ENCODE measurements at regions not wholly inside any gene's neighbourhood (a gene's known extent, or its start where the extent isn't known, plus 50 kb on each side); places are given as distances from the start of the nearest gene placed in this dataset.

DNA sequence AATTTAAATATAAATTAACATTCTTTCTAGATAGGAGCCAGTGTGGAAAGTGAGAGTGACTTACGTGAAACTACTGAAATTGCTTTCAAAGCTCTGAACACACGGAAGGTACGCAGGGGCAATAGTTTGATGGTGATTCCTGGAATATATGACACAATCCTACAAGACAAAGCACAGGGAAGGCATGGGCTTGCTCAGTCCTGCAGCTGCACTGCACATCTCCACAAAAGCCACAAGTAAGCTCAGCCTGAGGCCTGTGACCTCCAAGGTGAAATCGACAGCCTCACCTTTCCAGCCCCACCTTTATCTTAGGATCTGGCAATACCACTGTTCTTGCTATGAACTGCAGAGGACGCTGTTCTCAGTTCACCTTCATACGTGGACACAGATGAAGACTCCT is 109.3 kb upstream of the SCN10A start:
- Histone ChIP-seq H3K4me1 (ENCODE audit: low read depth, poor library complexity, severe bottlenecking) (no peaks in the 10 kb centered on the region), H2AFZ (ENCODE audit: low read depth) (no peak overlapping the region), H3K4me2 (no peak overlapping the region), H3K9ac (no peak overlapping the region), H3K36me3 (ENCODE audit: insufficient read depth) (no peaks in the 10 kb centered on the region), H3K27me3 (ENCODE audit: insufficient read depth, low read depth) (no peaks in the 10 kb centered on the region), H3K27ac (no peak overlapping the region), H4K20me1 (ENCODE audit: insufficient read depth) (no peaks in the 10 kb centered on the region), H3K4me3 (IDR thresholded peaks at IDR 0.05; ENCODE audit: insufficient read depth, low read depth, low read length) (no peak overlapping the region), H3K79me2 (ENCODE audit: insufficient read depth, low read depth) (no peaks in the 10 kb centered on the region)
- TF ChIP-seq, protein P1, sequence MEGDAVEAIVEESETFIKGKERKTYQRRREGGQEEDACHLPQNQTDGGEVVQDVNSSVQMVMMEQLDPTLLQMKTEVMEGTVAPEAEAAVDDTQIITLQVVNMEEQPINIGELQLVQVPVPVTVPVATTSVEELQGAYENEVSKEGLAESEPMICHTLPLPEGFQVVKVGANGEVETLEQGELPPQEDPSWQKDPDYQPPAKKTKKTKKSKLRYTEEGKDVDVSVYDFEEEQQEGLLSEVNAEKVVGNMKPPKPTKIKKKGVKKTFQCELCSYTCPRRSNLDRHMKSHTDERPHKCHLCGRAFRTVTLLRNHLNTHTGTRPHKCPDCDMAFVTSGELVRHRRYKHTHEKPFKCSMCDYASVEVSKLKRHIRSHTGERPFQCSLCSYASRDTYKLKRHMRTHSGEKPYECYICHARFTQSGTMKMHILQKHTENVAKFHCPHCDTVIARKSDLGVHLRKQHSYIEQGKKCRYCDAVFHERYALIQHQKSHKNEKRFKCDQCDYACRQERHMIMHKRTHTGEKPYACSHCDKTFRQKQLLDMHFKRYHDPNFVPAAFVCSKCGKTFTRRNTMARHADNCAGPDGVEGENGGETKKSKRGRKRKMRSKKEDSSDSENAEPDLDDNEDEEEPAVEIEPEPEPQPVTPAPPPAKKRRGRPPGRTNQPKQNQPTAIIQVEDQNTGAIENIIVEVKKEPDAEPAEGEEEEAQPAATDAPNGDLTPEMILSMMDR (conservative IDR thresholded peaks at IDR 0.05; ENCODE audit: low read depth, low read length): no peak

DNA sequence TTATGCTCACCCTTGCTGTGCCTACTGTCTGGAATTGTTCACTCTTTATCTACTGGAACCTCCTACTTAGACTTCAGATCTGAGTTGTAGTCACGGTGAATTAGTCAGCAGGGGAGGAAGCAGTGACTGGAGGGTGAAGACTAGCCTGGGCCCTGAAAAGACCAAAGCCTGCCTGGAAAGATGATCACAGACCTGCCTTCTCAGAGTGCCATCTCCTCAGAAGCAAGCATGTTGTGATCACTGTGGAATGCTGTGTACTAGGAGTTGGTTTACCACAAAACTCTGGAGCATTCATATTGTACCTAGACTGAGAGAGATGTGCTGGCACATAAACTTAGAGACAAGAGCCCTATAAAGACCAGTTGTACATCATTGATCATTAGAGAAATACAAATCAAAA is 100.7 kb upstream of the SCN10A start:
- Histone ChIP-seq H3K4me1 (ENCODE audit: low read depth, poor library complexity, severe bottlenecking) (no peaks in the 10 kb centered on the region), H3K4me3 (IDR thresholded peaks at IDR 0.05; ENCODE audit: insufficient read depth, low read depth, low read length) (no peak overlapping the region), H2AFZ (ENCODE audit: low read depth) (no peak overlapping the region), H3K79me2 (ENCODE audit: insufficient read depth, low read depth) (no peaks in the 10 kb centered on the region), H3K27me3 (ENCODE audit: insufficient read depth, low read depth) (no peaks in the 10 kb centered on the region), H3K36me3 (ENCODE audit: insufficient read depth) (no peaks in the 10 kb centered on the region), H3K27ac (no peak overlapping the region), H4K20me1 (ENCODE audit: insufficient read depth) (no peaks in the 10 kb centered on the region), H3K9ac (no peak overlapping the region), H3K4me2 (no peak overlapping the region)
- TF ChIP-seq, protein P1 (conservative IDR thresholded peaks at IDR 0.05; ENCODE audit: low read depth, low read length): no peak

DNA sequence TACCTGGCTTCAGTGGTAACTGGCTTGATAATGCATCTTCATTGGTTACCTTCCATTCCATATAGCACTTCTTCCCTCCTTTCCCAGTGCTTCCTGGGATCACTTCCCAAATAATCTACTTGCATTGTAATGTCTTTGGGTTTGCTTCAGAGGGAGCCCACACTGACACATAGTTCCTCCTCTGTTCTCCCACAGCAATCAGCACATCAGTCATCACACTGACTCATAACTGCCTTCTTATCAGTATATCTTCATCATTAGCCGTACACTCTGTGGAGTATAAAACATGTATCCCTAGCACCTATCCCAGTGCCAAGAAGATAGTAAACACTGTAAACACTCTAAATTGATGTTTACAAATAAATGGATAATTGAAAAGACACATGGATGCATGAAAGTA is 91.4 kb upstream of the SCN10A start:
- Histone ChIP-seq H3K79me2 (ENCODE audit: insufficient read depth, low read depth) (no peaks in the 10 kb centered on the region), H2AFZ (ENCODE audit: low read depth) (no peak overlapping the region), H3K27ac (no peak overlapping the region), H3K4me1 (ENCODE audit: low read depth, poor library complexity, severe bottlenecking) (no peaks in the 10 kb centered on the region), H3K9ac (no peak overlapping the region), H3K36me3 (ENCODE audit: insufficient read depth) (no peaks in the 10 kb centered on the region), H4K20me1 (ENCODE audit: insufficient read depth) (no peaks in the 10 kb centered on the region), H3K4me2 (no peak overlapping the region), H3K27me3 (ENCODE audit: insufficient read depth, low read depth) (no peaks in the 10 kb centered on the region), H3K4me3 (IDR thresholded peaks at IDR 0.05; ENCODE audit: insufficient read depth, low read depth, low read length) (no peak overlapping the region)
- TF ChIP-seq, protein P1 (conservative IDR thresholded peaks at IDR 0.05; ENCODE audit: low read depth, low read length): no peak

DNA sequence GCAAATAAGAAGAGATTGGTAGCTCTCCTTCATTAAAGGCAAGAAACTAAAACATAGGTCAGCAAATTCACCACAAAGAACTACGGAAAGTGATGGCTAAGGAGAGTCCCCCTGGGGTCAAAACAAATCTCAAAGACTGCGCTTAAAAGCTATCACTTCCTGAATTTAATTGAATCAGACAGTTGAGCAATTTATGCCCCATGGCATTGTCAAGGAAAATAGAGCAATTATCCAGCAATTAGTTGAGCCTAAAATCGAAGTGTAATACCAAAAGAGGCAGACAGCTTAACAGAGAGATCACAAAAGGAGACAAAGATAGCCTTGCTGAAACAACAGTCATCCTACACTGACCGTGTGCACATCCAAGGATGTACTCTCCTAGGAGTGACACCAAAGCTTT is 74.4 kb upstream of the SCN10A start:
- Histone ChIP-seq H3K27ac (no peak overlapping the region), H3K4me3 (IDR thresholded peaks at IDR 0.05; ENCODE audit: insufficient read depth, low read depth, low read length) (no peak overlapping the region), H3K4me2 (no peak overlapping the region), H2AFZ (ENCODE audit: low read depth) (no peak overlapping the region), H3K27me3 (ENCODE audit: insufficient read depth, low read depth) (no peaks in the 10 kb centered on the region), H3K9ac (no peak overlapping the region), H3K4me1 (ENCODE audit: low read depth, poor library complexity, severe bottlenecking) (no peaks in the 10 kb centered on the region), H4K20me1 (ENCODE audit: insufficient read depth) (no peaks in the 10 kb centered on the region), H3K79me2 (ENCODE audit: insufficient read depth, low read depth) (no peaks in the 10 kb centered on the region), H3K36me3 (ENCODE audit: insufficient read depth) (no peaks in the 10 kb centered on the region)
- TF ChIP-seq, protein P1 (conservative IDR thresholded peaks at IDR 0.05; ENCODE audit: low read depth, low read length): no peak

DNA sequence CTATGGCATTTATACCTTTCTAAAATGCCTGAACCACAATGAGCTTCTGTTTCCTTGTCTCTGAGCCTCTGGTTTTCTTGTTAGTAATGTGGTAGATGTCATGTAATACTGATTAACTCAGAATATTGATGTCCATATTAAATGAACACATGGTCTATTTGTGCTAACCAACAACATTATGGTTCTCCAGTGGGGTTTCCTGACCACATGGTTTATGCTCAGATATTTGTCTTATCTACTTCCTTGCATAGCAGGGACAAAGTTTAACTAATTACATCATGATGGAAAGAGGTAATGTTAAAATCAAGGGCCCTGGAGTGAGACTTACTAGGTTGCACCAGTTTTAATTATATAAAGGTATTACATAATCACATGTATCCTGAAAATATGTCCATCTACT is 62.6 kb upstream of the SCN10A start:
- Histone ChIP-seq H3K4me2 (no peak overlapping the region), H3K79me2 (ENCODE audit: insufficient read depth, low read depth) (no peaks in the 10 kb centered on the region), H4K20me1 (ENCODE audit: insufficient read depth) (no peaks in the 10 kb centered on the region), H3K27ac (no peak overlapping the region), H3K27me3 (ENCODE audit: insufficient read depth, low read depth) (no peaks in the 10 kb centered on the region), H2AFZ (ENCODE audit: low read depth) (no peak overlapping the region), H3K4me3 (IDR thresholded peaks at IDR 0.05; ENCODE audit: insufficient read depth, low read depth, low read length) (no peak overlapping the region), H3K36me3 (ENCODE audit: insufficient read depth) (no peaks in the 10 kb centered on the region), H3K4me1 (ENCODE audit: low read depth, poor library complexity, severe bottlenecking) (no peaks in the 10 kb centered on the region), H3K9ac (no peak overlapping the region)
- TF ChIP-seq, protein P1 (conservative IDR thresholded peaks at IDR 0.05; ENCODE audit: low read depth, low read length): no peak
